ENCODE measurements at regions not wholly inside any gene's neighbourhood (a gene's known extent, or its start where the extent isn't known, plus 50 kb on each side); places are given as distances from the start of the nearest gene placed in this dataset.

DNA sequence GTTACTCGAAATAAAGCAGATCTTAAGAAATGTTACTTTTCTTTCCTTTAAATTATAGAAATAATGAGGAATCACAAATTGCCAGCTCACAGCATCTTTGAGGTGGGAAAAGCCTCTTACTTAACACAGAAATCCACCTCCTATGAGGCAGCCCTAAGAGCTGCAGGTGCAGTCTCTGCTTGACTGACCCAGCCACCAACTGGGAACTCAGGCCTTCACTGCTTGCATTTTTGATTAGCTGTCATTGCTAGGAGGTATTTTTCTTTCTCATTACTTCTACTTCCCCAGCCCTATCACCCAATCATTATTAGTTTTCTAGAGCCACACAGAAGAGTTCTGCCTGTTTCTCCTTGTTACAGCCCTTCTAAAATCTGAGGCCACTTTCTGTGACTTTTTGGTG is 416.5 kb upstream of the KLF4 start:
- TF ChIP-seq, protein P1, sequence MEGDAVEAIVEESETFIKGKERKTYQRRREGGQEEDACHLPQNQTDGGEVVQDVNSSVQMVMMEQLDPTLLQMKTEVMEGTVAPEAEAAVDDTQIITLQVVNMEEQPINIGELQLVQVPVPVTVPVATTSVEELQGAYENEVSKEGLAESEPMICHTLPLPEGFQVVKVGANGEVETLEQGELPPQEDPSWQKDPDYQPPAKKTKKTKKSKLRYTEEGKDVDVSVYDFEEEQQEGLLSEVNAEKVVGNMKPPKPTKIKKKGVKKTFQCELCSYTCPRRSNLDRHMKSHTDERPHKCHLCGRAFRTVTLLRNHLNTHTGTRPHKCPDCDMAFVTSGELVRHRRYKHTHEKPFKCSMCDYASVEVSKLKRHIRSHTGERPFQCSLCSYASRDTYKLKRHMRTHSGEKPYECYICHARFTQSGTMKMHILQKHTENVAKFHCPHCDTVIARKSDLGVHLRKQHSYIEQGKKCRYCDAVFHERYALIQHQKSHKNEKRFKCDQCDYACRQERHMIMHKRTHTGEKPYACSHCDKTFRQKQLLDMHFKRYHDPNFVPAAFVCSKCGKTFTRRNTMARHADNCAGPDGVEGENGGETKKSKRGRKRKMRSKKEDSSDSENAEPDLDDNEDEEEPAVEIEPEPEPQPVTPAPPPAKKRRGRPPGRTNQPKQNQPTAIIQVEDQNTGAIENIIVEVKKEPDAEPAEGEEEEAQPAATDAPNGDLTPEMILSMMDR (IDR thresholded peaks at IDR 0.05): no peak
- TF ChIP-seq POLR2A (IDR thresholded peaks at IDR 0.05): no peak
